GM18505 (cell line): ENCODE measurements at regions not wholly inside any gene's neighbourhood (a gene's known extent, or its start where the extent isn't known, plus 50 kb on each side); places are given as distances from the start of the nearest gene placed in this dataset.

Source experiments
- ATAC-seq: cut with Tn5 transposase; IDR thresholded peaks from one replicate; pipeline ENCODE4 v1.9.1; 2021; ENCODE audit not compliant: unreplicated experiment
- POLR2A ChIP-seq: IDR thresholded peaks from 4 replicates; pipeline ENCODE4 v1.6.1; 2011; ENCODE audit warnings: borderline replicate concordance; ENCODE audit not compliant: insufficient read depth, insufficient read length; ENCODE audit errors: extremely low read depth

GRCh38 chr14:99023371-99023770 lies 248.6 kb downstream of the BCL11B start:
- no peak for ATAC-seq
- no peak for TF ChIP-seq POLR2A

- TF ChIP-seq POLR2A = no peak
- ATAC-seq = no peak
Measured at GRCh38 chr14:99024926-99025325, 247.1 kb downstream of the BCL11B start.

GRCh38 chr14:99025418-99025817 lies 246.6 kb downstream of the BCL11B start:
- ATAC-seq = no peak
- no peak for TF ChIP-seq POLR2A

DNA sequence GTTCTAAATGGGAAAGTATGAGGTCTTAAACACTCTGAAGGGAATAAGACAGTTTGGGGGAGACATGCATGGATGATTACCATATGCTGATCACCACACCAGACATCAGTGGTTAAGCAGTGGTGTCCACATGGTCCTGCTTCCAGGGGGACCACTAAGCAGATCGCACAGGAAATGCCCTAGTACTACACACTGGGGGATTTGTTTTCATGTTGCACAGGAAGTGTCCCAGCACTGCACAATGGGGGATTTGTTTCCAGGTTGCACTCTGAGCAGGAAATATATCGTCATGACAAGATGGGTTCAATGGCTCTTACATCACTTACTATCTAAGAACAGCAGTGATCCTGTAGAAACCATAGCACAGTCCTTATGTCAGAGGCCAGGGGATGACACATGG lies 245.5 kb downstream of the BCL11B start:
- no peak for ATAC-seq
- TF ChIP-seq POLR2A = no peak

- ATAC-seq = no peak
- TF ChIP-seq POLR2A = no peak
Measured at GRCh38 chr14:99028041-99028440, 244.0 kb downstream of the BCL11B start.

DNA sequence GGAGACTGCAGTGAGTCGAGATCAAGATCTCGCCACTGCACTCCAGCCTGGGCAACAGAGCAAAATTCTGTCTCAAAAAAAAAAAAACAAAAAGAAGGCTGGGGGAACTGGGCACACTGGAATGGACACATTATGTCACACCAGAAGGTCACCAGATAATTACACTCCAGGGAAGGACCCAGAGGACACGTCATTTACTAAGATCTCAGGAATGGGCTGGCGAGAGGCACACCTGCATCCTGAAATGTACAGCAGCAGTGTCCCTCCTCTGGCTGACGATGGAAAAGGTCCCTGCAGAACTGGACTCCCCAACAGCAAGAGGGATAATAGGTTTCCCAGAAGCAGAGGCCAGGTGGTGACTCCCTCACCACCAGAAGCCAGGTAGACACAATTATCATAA lies 243.5 kb downstream of the BCL11B start:
- no peak for ATAC-seq
- TF ChIP-seq POLR2A = no peak

DNA sequence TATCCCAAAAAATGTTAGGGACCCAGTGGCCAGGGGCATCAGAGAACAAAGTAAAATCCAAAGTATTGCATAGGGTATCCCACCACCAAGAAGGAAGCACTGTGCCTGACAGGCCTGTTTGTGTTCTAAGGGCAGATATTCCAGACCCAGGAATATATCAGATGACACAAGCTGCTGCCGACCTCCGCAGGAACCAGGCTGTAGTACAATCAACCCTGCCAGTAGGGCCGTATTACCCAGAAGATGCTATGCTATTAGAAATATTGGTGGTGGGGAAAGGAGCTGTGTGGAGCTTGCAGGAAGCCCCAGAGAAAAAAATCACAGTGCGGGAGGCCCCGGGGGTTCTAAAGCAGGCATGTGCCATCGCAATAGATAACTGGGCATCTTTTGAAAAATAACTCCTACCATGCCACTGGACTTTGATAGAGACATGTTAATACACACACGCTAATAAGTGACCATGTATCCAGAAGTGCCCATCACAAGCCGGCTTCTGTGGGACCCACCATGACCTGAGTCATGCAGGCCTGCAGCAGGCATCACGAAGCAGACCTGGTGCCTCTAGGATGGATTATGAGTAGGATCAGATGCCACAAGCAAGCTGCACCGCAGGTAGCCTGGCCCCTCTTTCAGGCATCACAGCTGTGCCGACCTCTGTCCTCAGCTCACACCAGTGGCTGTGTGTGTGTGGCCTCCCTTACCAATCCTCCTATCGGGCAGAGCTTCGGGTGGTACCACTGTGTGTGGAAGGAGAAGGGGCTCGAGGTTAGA lies 242.7 kb downstream of the BCL11B start:
- TF ChIP-seq POLR2A = no peak
- ATAC-seq = no peak

DNA sequence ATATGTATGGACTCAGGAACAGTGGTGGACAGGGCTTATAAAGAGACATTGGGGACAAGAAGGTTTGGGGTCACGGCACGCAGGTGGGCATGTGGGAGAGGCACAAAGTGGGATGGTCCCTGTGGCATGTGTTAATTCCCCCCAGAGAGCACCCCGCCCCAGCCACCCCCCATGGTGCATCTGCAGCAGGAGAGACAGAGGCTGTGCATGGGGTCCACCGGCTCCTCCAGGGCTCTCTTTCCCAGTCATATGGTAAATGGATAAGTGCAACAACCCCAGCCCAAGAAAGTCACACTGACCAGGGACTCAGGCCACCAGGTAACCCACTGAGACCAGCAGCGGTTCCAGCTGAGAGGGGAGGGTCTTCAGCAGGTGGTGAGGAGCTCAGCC lies 242.1 kb downstream of the BCL11B start:
- ATAC-seq = no peak
- TF ChIP-seq POLR2A = no peak

- no peak for ATAC-seq
- no peak for TF ChIP-seq POLR2A
Measured at GRCh38 chr14:99030454-99030853, 241.5 kb downstream of the BCL11B start.

GRCh38 chr14:99032759-99033158 lies 239.2 kb downstream of the BCL11B start:
- no peak for TF ChIP-seq POLR2A
- ATAC-seq = no peak

- no peak for ATAC-seq
- no peak for TF ChIP-seq POLR2A
Measured at GRCh38 chr14:99033951-99034350, 238.0 kb downstream of the BCL11B start.

DNA sequence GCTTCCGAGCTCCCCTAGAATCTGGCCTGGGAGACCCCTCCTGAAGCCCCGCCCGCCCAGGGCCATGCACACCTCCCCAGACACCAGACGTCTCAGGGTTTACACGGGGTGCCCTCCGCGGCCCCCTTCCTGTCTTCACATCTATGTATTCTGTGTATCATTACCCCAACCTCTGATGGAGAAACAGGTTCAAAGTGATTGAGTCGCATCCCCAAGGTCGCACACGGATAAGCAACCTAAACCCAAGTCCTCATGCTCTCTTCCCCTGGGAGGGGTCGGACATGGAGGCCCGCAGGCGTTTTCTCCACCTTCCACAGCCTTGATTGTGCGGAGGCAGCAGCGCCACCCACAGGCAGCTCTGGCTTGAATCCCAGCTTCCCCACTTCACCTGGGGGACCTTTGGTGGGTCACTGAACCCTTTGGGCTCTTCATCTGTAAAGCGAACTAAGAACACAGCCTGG lies 237.3 kb downstream of the BCL11B start:
- ATAC-seq = no peak

GRCh38 chr14:99035268-99035667 lies 236.7 kb downstream of the BCL11B start:
- no peak for TF ChIP-seq POLR2A
- ATAC-seq = no peak

More for the DNA sequence above, 237.3 kb downstream of the BCL11B start:
- TF ChIP-seq POLR2A = no peak

DNA sequence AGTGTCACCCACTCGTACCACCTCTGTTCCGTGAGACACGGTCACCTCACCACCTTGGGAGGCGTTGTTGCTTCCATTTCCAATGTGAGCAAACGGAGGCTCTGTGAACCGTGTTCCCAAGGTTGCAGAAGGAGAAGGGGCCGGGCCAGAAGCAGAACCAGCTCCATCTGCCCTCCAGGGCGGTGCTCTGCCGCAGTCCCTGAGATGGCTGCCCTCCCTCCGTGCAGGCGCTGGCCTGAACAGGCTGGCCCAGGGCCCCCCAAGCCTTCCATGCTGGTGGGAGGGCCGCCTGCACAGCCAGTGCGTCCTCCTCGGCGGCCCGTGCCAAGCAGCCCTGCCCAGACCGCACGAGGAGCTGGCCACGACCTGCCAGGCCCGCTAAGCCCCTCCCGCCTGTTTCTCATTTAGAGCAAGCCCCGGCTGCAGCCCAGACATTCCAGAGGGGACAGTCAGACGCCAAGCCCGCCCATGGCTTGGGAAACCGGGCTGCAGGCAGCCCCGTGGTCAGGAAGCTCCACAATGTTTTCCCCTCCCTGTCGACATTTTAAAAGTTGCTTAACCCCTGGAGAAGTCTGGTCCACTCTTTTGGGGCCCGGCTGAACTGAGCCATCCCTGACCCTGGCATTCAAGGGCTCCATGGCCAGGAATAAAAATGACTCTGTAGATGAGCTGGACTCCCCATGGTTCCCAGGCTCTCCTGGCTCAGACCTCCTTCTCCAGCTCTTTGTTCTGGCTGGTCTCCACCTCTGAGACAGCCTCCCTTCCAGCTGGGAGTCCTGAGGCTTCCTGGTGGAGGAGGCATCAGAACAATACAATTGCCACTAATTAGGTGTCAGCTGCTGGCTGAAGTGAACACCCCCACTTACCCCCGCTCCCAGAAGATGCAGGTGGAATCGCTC lies 236.0 kb downstream of the BCL11B start:
- no peak for TF ChIP-seq POLR2A

More for the DNA sequence above, 236.0 kb downstream of the BCL11B start:
- ATAC-seq = no peak
